ENCODE measurements at regions not wholly inside any gene's neighbourhood (a gene's known extent, or its start where the extent isn't known, plus 50 kb on each side); places are given as distances from the start of the nearest gene placed in this dataset.

- TF ChIP-seq AR (CRISPR knock-in tag; IDR thresholded peaks at IDR 0.05) (no peak), NR3C1 (CRISPR knock-in tag; conservative IDR thresholded peaks at IDR 0.05; ENCODE audit: low read depth) (no peak), ZBTB43 (CRISPR knock-in tag; IDR thresholded peaks at IDR 0.05) (no peak), FOXP1 (CRISPR knock-in tag; IDR thresholded peaks at IDR 0.05; ENCODE audit: borderline replicate concordance) (no peak)
Observed at GRCh38 chr4:123517971-123518370, 121.4 kb downstream of the SPRY1 start (continued).

GRCh38 chr4:123520325-123520724 lies 123.7 kb downstream of the SPRY1 start:
- no peaks in the 10 kb centered on the region for H3K36me3 Mint-ChIP-seq
- TF ChIP-seq TEAD1 (CRISPR knock-in tag; IDR thresholded peaks at IDR 0.05) (no peak), RORB (CRISPR knock-in tag; IDR thresholded peaks at IDR 0.05) (no peak), ZNF671 (CRISPR knock-in tag; IDR thresholded peaks at IDR 0.05) (no peak), FOXK1 (CRISPR knock-in tag; IDR thresholded peaks at IDR 0.05) (no peak), SOX15 (CRISPR knock-in tag; IDR thresholded peaks at IDR 0.05) (no peak), NFE2L1 (CRISPR knock-in tag; IDR thresholded peaks at IDR 0.05) (no peak), GABPB1 (CRISPR knock-in tag; IDR thresholded peaks at IDR 0.05) (no peak), KAT7 (CRISPR knock-in tag; IDR thresholded peaks at IDR 0.05; ENCODE audit: borderline replicate concordance) (no peak), ZSCAN18 (CRISPR knock-in tag; IDR thresholded peaks at IDR 0.05) (no peak), ZNF425 (CRISPR knock-in tag; conservative IDR thresholded peaks at IDR 0.05) (no peak), FOXP4 (CRISPR knock-in tag; IDR thresholded peaks at IDR 0.05) (no peak), ZNF512 (CRISPR knock-in tag; IDR thresholded peaks at IDR 0.05; ENCODE audit: borderline replicate concordance) (no peak)
- ATAC-seq (no peak), DNase-seq (ENCODE audit: low spot score) (no peak)
- H3K4me3 Mint-ChIP-seq = no peak overlapping the region
- H3K9me3 Mint-ChIP-seq = no peaks in the 10 kb centered on the region
- POLR2A ChIA-PET = no interaction called here
- no peaks in the 10 kb centered on the region for H3K27me3 Mint-ChIP-seq (ENCODE audit: low read depth)
- H3K4me1 Mint-ChIP-seq = peaks cover 26% of the 10 kb centered on the region
- CTCF ChIA-PET = interaction anchor here (0.6 kb wide), 1 partner anchor 374 kb away, joined by 3 read pairs; no protein-coding TSS in a partner anchor
- H3K27ac Mint-ChIP-seq = no peak overlapping the region

Measured in WTC11 (cell line).